GM23338 (cell line): ENCODE measurements at regions not wholly inside any gene's neighbourhood (a gene's known extent, or its start where the extent isn't known, plus 50 kb on each side); places are given as distances from the start of the nearest gene placed in this dataset.

Experiments used
- CREB1 ChIP-seq: fragments of 250-450 bp; sonication (Bioruptor Pico); IDR thresholded peaks from 2 replicates; pipeline ENCODE4 v1.5.0; 2020; ENCODE audit warnings: low read depth, mild to moderate bottlenecking, moderate library complexity
- CTCF ChIP-seq, 2 experiments: fragments of 200-600 bp in 1 of 2; sonication (generic) in 1 of 2; conservative IDR thresholded peaks; 2 replicates each; pipeline versions ENCODE4 v1.5.1 to v1.6.1; 2016 to 2017; ENCODE audit warnings: antibody characterized with exemption in 2 of 2, low read depth in 2 of 2, mild to moderate bottlenecking in 2 of 2, moderate library complexity in 1 of 2
- ETS1 ChIP-seq: IDR thresholded peaks from 2 replicates; pipeline ENCODE4 v1.6.1; 2016; ENCODE audit warnings: antibody characterized with exemption
- EZH2 ChIP-seq: fragments of 200-600 bp; sonication (generic); IDR thresholded peaks from one replicate; pipeline ENCODE4 v1.8.0; 2017; ENCODE audit warnings: antibody characterized with exemption, mild to moderate bottlenecking, low read depth; ENCODE audit not compliant: unreplicated experiment
- EZH2phosphoT487 ChIP-seq: fragments of 200-600 bp; sonication (generic); IDR thresholded peaks from one replicate; pipeline ENCODE4 v1.8.1; 2018; ENCODE audit warnings: antibody characterized with exemption; ENCODE audit not compliant: unreplicated experiment
- JUNB ChIP-seq: IDR thresholded peaks from one replicate; pipeline ENCODE4 v1.6.1; 2016; ENCODE audit warnings: antibody characterized with exemption; ENCODE audit not compliant: unreplicated experiment
- NANOG ChIP-seq: IDR thresholded peaks from 2 replicates; pipeline ENCODE4 v1.6.1; 2016; ENCODE audit warnings: antibody characterized with exemption, borderline replicate concordance
- POLR2AphosphoS5 ChIP-seq: IDR thresholded peaks from 2 replicates; pipeline ENCODE4 v1.6.1; 2016; ENCODE audit warnings: antibody characterized with exemption, low read depth
- REST ChIP-seq: IDR thresholded peaks from one replicate; pipeline ENCODE4 v1.6.1; 2018; ENCODE audit warnings: antibody characterized with exemption; ENCODE audit not compliant: unreplicated experiment
- STAT1 ChIP-seq: IDR thresholded peaks from one replicate; pipeline ENCODE4 v1.6.1; 2016; ENCODE audit warnings: antibody characterized with exemption; ENCODE audit not compliant: unreplicated experiment
- ZNF331 ChIP-seq: fragments of 250-450 bp; sonication (Bioruptor Pico); IDR thresholded peaks from 2 replicates; pipeline ENCODE4 v1.5.0; 2020; ENCODE audit warnings: low read depth, mild to moderate bottlenecking, moderate library complexity
- ZNF462 ChIP-seq: fragments of 250-450 bp; sonication (Bioruptor Pico); IDR thresholded peaks from 2 replicates; pipeline ENCODE4 v1.5.0; 2020; ENCODE audit warnings: mild to moderate bottlenecking, moderate library complexity

- TF ChIP-seq EZH2 (no peak), CTCF (conservative IDR thresholded peaks at IDR 0.05; ENCODE audit: low read depth in 2 of 2) (no peak), EZH2phosphoT487 (no peak), POLR2AphosphoS5 (no peak), JUNB (no peak), CREB1 (CRISPR knock-in tag) (no peak), ZNF331 (CRISPR knock-in tag) (no peak), REST (no peak), NANOG (no peak), STAT1 (no peak), ETS1 (no peak), ZNF462 (no peak)
Measured at GRCh38 chr2:172168917-172169346, 66.2 kb upstream of the DLX2 start.
